Ishikawa (cell line): ENCODE measurements at regions not wholly inside any gene's neighbourhood (a gene's known extent, or its start where the extent isn't known, plus 50 kb on each side); places are given as distances from the start of the nearest gene placed in this dataset.

Source experiments
- CREB1 ChIP-seq: IDR thresholded peaks from 2 replicates; pipeline ENCODE4 v1.6.1; 2012; ENCODE audit warnings: low read depth
- EP300 ChIP-seq: IDR thresholded peaks from 2 replicates; pipeline ENCODE4 v1.6.1; 2012; ENCODE audit warnings: borderline replicate concordance
- MAX ChIP-seq: IDR thresholded peaks from 2 replicates; pipeline ENCODE4 v1.6.1; 2012
- RAD21 ChIP-seq: IDR thresholded peaks from 2 replicates; pipeline ENCODE4 v1.6.1; 2012; ENCODE audit warnings: low read depth
- TEAD4 ChIP-seq: IDR thresholded peaks from 2 replicates; pipeline ENCODE4 v1.6.1; 2012
- YY1 ChIP-seq: IDR thresholded peaks from 2 replicates; pipeline ENCODE4 v1.6.1; 2012; ENCODE audit warnings: low read depth
- ZBTB7A ChIP-seq: IDR thresholded peaks from 2 replicates; pipeline ENCODE4 v1.6.1; 2012; ENCODE audit warnings: low read depth

GRCh38 chr18:43772907-43773306, 495.6 kb upstream of the SYT4 start:
- TF ChIP-seq YY1 = no peak
- TF ChIP-seq TEAD4 = no peak
- TF ChIP-seq EP300 = no peak
- no peak for TF ChIP-seq MAX
- no peak for TF ChIP-seq CREB1
- TF ChIP-seq ZBTB7A = no peak
- no peak for TF ChIP-seq RAD21
